ENCODE measurements at regions not wholly inside any gene's neighbourhood (a gene's known extent, or its start where the extent isn't known, plus 50 kb on each side); places are given as distances from the start of the nearest gene placed in this dataset.

DNA sequence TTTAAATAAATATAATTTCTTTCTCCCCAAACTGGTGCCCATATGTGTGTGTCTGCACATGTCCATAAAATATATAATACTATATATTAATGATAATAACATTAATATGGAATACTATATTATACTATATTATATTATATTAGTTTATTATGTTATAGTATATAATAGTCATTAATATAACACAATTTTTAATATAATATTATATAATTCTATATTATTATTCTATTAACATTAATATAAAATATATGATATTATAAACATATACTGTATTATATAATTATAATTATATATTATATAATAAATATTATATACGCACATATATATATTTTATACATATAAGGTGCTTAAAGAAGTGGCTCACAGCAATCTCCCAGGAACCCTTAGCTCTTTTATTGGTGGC, 513.0 kb upstream of the CDH11 start (continued):
- no peak for TF ChIP-seq ZFP36L2 (CRISPR knock-in tag; IDR thresholded peaks at IDR 0.05)
- TF ChIP-seq, protein P1, sequence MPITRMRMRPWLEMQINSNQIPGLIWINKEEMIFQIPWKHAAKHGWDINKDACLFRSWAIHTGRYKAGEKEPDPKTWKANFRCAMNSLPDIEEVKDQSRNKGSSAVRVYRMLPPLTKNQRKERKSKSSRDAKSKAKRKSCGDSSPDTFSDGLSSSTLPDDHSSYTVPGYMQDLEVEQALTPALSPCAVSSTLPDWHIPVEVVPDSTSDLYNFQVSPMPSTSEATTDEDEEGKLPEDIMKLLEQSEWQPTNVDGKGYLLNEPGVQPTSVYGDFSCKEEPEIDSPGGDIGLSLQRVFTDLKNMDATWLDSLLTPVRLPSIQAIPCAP (CRISPR knock-in tag; IDR thresholded peaks at IDR 0.05; ENCODE audit: low read depth): no peak

GRCh38 chr16:65634291-65634690, 512.4 kb upstream of the CDH11 start:
- ChIA-PET CTCF (ENCODE audit: low intra/inter-chr PET ratio, low total read pairs) (no interaction called here), POLR2A (no interaction called here)
- BruUV-seq (replicated peaks): no TSS peak
- Histone ChIP-seq H3K79me2 (ENCODE audit: insufficient read depth, low read length) (no peaks in the 10 kb centered on the region), H4K20me1 (ENCODE audit: insufficient read depth, low read length) (no peaks in the 10 kb centered on the region), H3K9ac (ENCODE audit: insufficient read depth, low read depth, low read length) (no peak overlapping the region), H3K27ac (ENCODE audit: extremely low read length, insufficient read depth, low read length) (no peak overlapping the region), H3K4me3 (replicated peaks in 1 of 3; ENCODE audit: insufficient read depth in 1 of 3, low read depth in 2 of 3, low read length in 3 of 3) (no peak overlapping the region), H3K9me3 (ENCODE audit: low read length) (no peaks in the 10 kb centered on the region), H3K4me2 (ENCODE audit: low read depth, low read length) (no peak overlapping the region), H3K27me3 (ENCODE audit: control insufficient read depth in 1 of 2, insufficient read depth in 2 of 2, low read length in 2 of 2) (peaks cover 0 to 21% of the 10 kb centered on the region in 2 experiments; a peak in 2 of 5 replicates), H3K36me3 (replicated peaks in 1 of 2; ENCODE audit: control insufficient read depth in 1 of 2, insufficient read depth in 2 of 2, low read length in 2 of 2) (no peaks in the 10 kb centered on the region), H3K4me1 (ENCODE audit: insufficient read depth, low read length) (no peaks in the 10 kb centered on the region), H2AFZ (ENCODE audit: low read length) (no peak overlapping the region)
- TF ChIP-seq ZHX2 (IDR thresholded peaks at IDR 0.05; ENCODE audit: low read depth) (no peak), ZHX2 (CRISPR knock-in tag; IDR thresholded peaks at IDR 0.05; ENCODE audit: borderline replicate concordance) (no peak), FOXC1 (CRISPR knock-in tag; IDR thresholded peaks at IDR 0.05; ENCODE audit: borderline replicate concordance) (no peak), MYNN (CRISPR knock-in tag; IDR thresholded peaks at IDR 0.05; ENCODE audit: low read depth) (no peak), BRD4 (CRISPR knock-in tag; IDR thresholded peaks at IDR 0.05) (no peak), CEBPG (CRISPR knock-in tag; IDR thresholded peaks at IDR 0.05) (peak; percentile 20; the same call in 1 of the 2 replicates), CEBPB (IDR thresholded peaks at IDR 0.05; ENCODE audit: borderline replicate concordance, low read depth, low read length) (peak; percentile 35; the same call in 1 of the 2 replicates)
- TF ChIP-seq, protein P2, sequence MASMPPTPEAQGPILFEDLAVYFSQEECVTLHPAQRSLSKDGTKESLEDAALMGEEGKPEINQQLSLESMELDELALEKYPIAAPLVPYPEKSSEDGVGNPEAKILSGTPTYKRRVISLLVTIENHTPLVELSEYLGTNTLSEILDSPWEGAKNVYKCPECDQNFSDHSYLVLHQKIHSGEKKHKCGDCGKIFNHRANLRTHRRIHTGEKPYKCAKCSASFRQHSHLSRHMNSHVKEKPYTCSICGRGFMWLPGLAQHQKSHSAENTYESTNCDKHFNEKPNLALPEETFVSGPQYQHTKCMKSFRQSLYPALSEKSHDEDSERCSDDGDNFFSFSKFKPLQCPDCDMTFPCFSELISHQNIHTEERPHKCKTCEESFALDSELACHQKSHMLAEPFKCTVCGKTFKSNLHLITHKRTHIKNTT (CRISPR knock-in tag; IDR thresholded peaks at IDR 0.05): no peak
- DNase-seq (ENCODE audit: low spot score): no peak
- no peak for FAIRE-seq
- in situ Hi-C loops (cut with HindIII; ENCODE audit: extremely low pct_ligation_motif_present, low pct_unique_long_range_greater_than_20kb): no loop called here
- no peak; the same call in 2 of the 3 replicates for ATAC-seq
- intact Hi-C loops (cut with micrococcal nuclease; ENCODE audit: unreplicated experiment): no loop called here
- whole genome bisulfite sequencing (ENCODE audit: low lambda C conversion rate): 17% methylated on average over 5 of the region's 5 CpGs
